Heart left ventricle (tissue), 13 donors: ENCODE measurements at regions not wholly inside any gene's neighbourhood (a gene's known extent, or its start where the extent isn't known, plus 50 kb on each side); places are given as distances from the start of the nearest gene placed in this dataset.

Experiments used
- CTCF ChIP-seq, 12 donors: fragments of 200-600 bp; sonication (generic) in 4 of 12; IDR thresholded peaks; one replicate each; pipeline versions ENCODE4 v1.5.0 to v1.8.0; 2018 to 2022; ENCODE audit warnings: antibody characterized with exemption in 12 of 12, mild to moderate bottlenecking in 5 of 12
- POLR2A ChIP-seq, 2 donors: fragments of 450-650 bp; IDR thresholded peaks; one replicate each; pipeline ENCODE4 v1.6.1; 2017; ENCODE audit warnings: antibody characterized with exemption in 2 of 2, mild to moderate bottlenecking in 2 of 2, moderate library complexity in 2 of 2
- donor health status: ischemic (EF 13 %, LVEDD 7.1; RV severe dilation, severe dysfunction).
- donor health status: DM: no; HTN: yes; CAD: no.
- donor health status: DM: no; HTN: no; CAD: no.
- donor health status: ischemic (EF 25% LVEDD 6.9; RV normal size, moderate dysfunction).
- donor health status: ischemic (EF 25% LVEDD 5.7; RV mildly dilated, moderate dysfunction).
- donor health status: ischemic (EF 35%, LVEDD 5.7; RV mildly dilated, moderate dysfunction).
- donor health status: nonischemic (EF 11% LVEDD 7.7; RV severe dilation, severe dysfunction).
- donor health status: DM: yes; HTN: yes; CAD: no.
- donor health status: PGD.
- donor health status: ischemic (EF 29% LVEDD 5.4; RV normal size, mild dysfunction).
- donor health status: nonischemic (EF 23%, LVEDD 6.1; RV moderate dilation, normal function).

DNA sequence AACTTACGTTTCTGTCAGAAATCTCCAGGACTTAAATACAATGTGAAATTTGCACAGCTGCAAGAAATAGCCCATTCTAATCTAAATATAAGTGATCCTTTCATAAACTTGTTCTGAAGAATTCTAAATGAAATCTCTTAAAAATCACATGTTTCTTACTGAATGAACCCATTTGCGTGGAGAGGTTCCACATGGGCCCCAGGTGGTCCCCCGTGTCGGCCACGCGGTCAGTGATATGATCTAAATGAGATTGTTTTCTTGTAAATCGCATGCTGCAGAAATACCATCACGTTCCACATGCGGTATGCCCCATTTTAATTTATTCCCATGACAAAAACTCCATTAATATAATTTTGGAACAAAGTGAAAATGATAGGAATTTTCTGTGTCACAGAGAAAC, 818.9 kb upstream of the SLC35B3 start:
- TF ChIP-seq CTCF (IDR thresholded peaks at IDR 0.05) (no peak), POLR2A (IDR thresholded peaks at IDR 0.05) (no peak)
